Natural killer cell (primary cell): ENCODE measurements at regions not wholly inside any gene's neighbourhood (a gene's known extent, or its start where the extent isn't known, plus 50 kb on each side); places are given as distances from the start of the nearest gene placed in this dataset.

Experiments used
- ATAC-seq, 3 donors: fragments of 150-1000 bp in 2 of 3; fragments of 200-7000 bp in 1 of 3; cut with Tn5 transposase; 1 replicate in 1 of 3; 2 replicates in 2 of 3; pipeline ENCODE4 v1.10.0; 2021; ENCODE audit warnings: mild to moderate bottlenecking in 2 of 3, moderate library complexity in 2 of 3
- DNase-seq, 2 donors: peaks; one replicate each; pipeline versions ENCODE4 v3.0.0 to v3.0.0-alpha.2; 2013 to 2021; ENCODE audit warnings: mixed read lengths in 1 of 2
- H3K27ac ChIP-seq: one replicate; pipeline ENCODE4 v1.5.1; 2013; ENCODE audit warnings: mild to moderate bottlenecking, low read length
- H3K27me3 ChIP-seq: one replicate; pipeline ENCODE4 v1.6.1; 2013; ENCODE audit warnings: low read length; ENCODE audit not compliant: control insufficient read depth, insufficient read depth
- H3K36me3 ChIP-seq: one replicate; pipeline ENCODE4 v1.6.1; 2013; ENCODE audit warnings: low read length; ENCODE audit not compliant: control insufficient read depth, insufficient read depth
- H3K4me1 ChIP-seq: one replicate; pipeline ENCODE4 v1.6.1; 2013; ENCODE audit warnings: low read length; ENCODE audit not compliant: control insufficient read depth, insufficient read depth
- H3K4me3 ChIP-seq: one replicate; pipeline ENCODE4 v1.5.1; 2013; ENCODE audit warnings: low read length
- H3K9me3 ChIP-seq: one replicate; pipeline ENCODE4 v1.6.1; 2013; ENCODE audit warnings: low read length; ENCODE audit not compliant: control insufficient read depth, insufficient read depth
- H3K27ac Mint-ChIP-seq, 2 donors: one replicate each; pipeline ENCODE4 v1.8.0; 2022; ENCODE audit warnings: mild to moderate bottlenecking in 2 of 2, mixed read lengths in 2 of 2, moderate library complexity in 1 of 2
- H3K27me3 Mint-ChIP-seq, 2 donors: one replicate each; pipeline ENCODE4 v1.8.0; 2022; ENCODE audit warnings: low read depth in 2 of 2, mixed read lengths in 2 of 2
- H3K36me3 Mint-ChIP-seq: one replicate; pipeline ENCODE4 v1.8.0; 2022; ENCODE audit warnings: mixed read lengths
- H3K4me1 Mint-ChIP-seq, 2 donors: one replicate each; pipeline ENCODE4 v1.8.0; 2022; ENCODE audit warnings: mixed read lengths in 2 of 2
- H3K4me3 Mint-ChIP-seq: one replicate; pipeline ENCODE4 v1.8.0; 2022; ENCODE audit warnings: mild to moderate bottlenecking, moderate library complexity, mixed read lengths
- H3K9me3 Mint-ChIP-seq, 2 donors: one replicate each; pipeline ENCODE4 v1.8.0; 2022; ENCODE audit warnings: mixed read lengths in 2 of 2
- CTCF ChIP-seq: fragments of 200-600 bp; IDR thresholded peaks from one replicate; pipeline ENCODE4 v1.8.0; 2022; ENCODE audit warnings: antibody characterized with exemption
- WGBS: methylation state at CpG from one replicate; pipeline ENCODE4 v1.1.7; 2013; ENCODE audit warnings: missing lambda C conversion rate; ENCODE audit not compliant: insufficient coverage; 5-methylcytosine and 5-hydroxymethylcytosine counted together
- intact Hi-C: fragments of 100-400 bp; cut with micrococcal nuclease; formaldehyde crosslinking; loops from one replicate; pipeline ENCODE4 v1.14.2; 2022

- no CpG with 5 or more reads among the region's 1 CpG for WGBS
- Mint-ChIP-seq H3K9me3 (peaks cover 5 to 7% of the 10 kb centered on the region in 2 donors), H3K4me1 (no peaks in the 10 kb centered on the region), H3K27me3 (no peaks in the 10 kb centered on the region), H3K36me3 (no peaks in the 10 kb centered on the region), H3K4me3 (no peak overlapping the region), H3K27ac (no peak overlapping the region)
- no peak for ATAC-seq
- DNase-seq = no peak
- Histone ChIP-seq H3K27me3 (no peaks in the 10 kb centered on the region), H3K9me3 (no peaks in the 10 kb centered on the region), H3K4me3 (no peak overlapping the region), H3K4me1 (no peaks in the 10 kb centered on the region), H3K36me3 (no peaks in the 10 kb centered on the region), H3K27ac (no peak overlapping the region)
- no peak for TF ChIP-seq CTCF
- intact Hi-C loops = no loop called here
Observed at GRCh38 chr4:138320831-138321230, 78.7 kb upstream of the SLC7A11 start.

- Histone ChIP-seq H3K36me3 (no peaks in the 10 kb centered on the region), H3K9me3 (no peaks in the 10 kb centered on the region), H3K27ac (no peak overlapping the region), H3K4me1 (no peaks in the 10 kb centered on the region), H3K27me3 (no peaks in the 10 kb centered on the region), H3K4me3 (no peak overlapping the region)
- H3K9me3 Mint-ChIP-seq = peaks cover 3 to 7% of the 10 kb centered on the region in 2 donors
- 93% methylated on average over 1 of the region's 1 CpG for WGBS
- no peaks in the 10 kb centered on the region for H3K36me3 Mint-ChIP-seq
- no peak for ATAC-seq
- no peaks in the 10 kb centered on the region for H3K27me3 Mint-ChIP-seq
- no peak overlapping the region for H3K4me3 Mint-ChIP-seq
- no peaks in the 10 kb centered on the region for H3K4me1 Mint-ChIP-seq
- no peak for TF ChIP-seq CTCF
- DNase-seq = no peak
- H3K27ac Mint-ChIP-seq = no peak overlapping the region
- intact Hi-C loops = no loop called here
Observed at GRCh38 chr4:138320030-138320429, 77.9 kb upstream of the SLC7A11 start.

- no peak for TF ChIP-seq CTCF
- Mint-ChIP-seq H3K27me3 (no peaks in the 10 kb centered on the region), H3K27ac (no peak overlapping the region), H3K9me3 (peaks cover 10% of the 10 kb centered on the region in 2 donors), H3K4me1 (no peaks in the 10 kb centered on the region), H3K4me3 (no peak overlapping the region), H3K36me3 (no peaks in the 10 kb centered on the region)
- H3K36me3 ChIP-seq = no peaks in the 10 kb centered on the region
- H3K4me3 ChIP-seq = no peak overlapping the region
- no peak overlapping the region for H3K27ac ChIP-seq
- DNase-seq = no peak
- WGBS = 64% methylated on average over 4 of the region's 4 CpGs
- intact Hi-C loops = no loop called here
- H3K9me3 ChIP-seq = no peaks in the 10 kb centered on the region
- no peaks in the 10 kb centered on the region for H3K27me3 ChIP-seq
- H3K4me1 ChIP-seq = no peaks in the 10 kb centered on the region
- no peak for ATAC-seq
Observed at GRCh38 chr4:138317175-138317748, 75.1 kb upstream of the SLC7A11 start.

- ATAC-seq = no peak
- H3K27me3 Mint-ChIP-seq = no peaks in the 10 kb centered on the region
- no peaks in the 10 kb centered on the region for H3K36me3 ChIP-seq
- 100% methylated on average over 1 of the region's 1 CpG for WGBS
- no peaks in the 10 kb centered on the region for H3K27me3 ChIP-seq
- no peaks in the 10 kb centered on the region for H3K4me1 ChIP-seq
- no peak overlapping the region for H3K4me3 Mint-ChIP-seq
- TF ChIP-seq CTCF = no peak
- no peak overlapping the region for H3K4me3 ChIP-seq
- H3K27ac Mint-ChIP-seq = no peak overlapping the region
- H3K36me3 Mint-ChIP-seq = no peaks in the 10 kb centered on the region
- H3K9me3 ChIP-seq = no peaks in the 10 kb centered on the region
- no peaks in the 10 kb centered on the region for H3K4me1 Mint-ChIP-seq
- DNase-seq = no peak
- H3K9me3 Mint-ChIP-seq = peaks cover 5 to 15% of the 10 kb centered on the region in 2 donors
- no peak overlapping the region for H3K27ac ChIP-seq
- intact Hi-C loops = no loop called here
Observed at GRCh38 chr4:138312536-138312911, 70.4 kb upstream of the SLC7A11 start.
